Mesendoderm (in vitro differentiated cells): ENCODE measurements at regions not wholly inside any gene's neighbourhood (a gene's known extent, or its start where the extent isn't known, plus 50 kb on each side); places are given as distances from the start of the nearest gene placed in this dataset.
A peak's percentile ranks its signal among the peaks of the same experiment; 100 is the strongest.

Experiments used
- DNase-seq: peaks from one replicate; pipeline ENCODE4 v3.0.0; 2013
- H2AK5ac ChIP-seq: 2 replicates; pipeline ENCODE4 v1.6.1; 2013; ENCODE audit warnings: low read length, inconsistent platforms
- H2BK120ac ChIP-seq: 2 replicates; pipeline ENCODE4 v1.6.1; 2013; ENCODE audit warnings: low read depth, mild to moderate bottlenecking, low read length, moderate library complexity, mixed read lengths
- H2BK15ac ChIP-seq: replicated peaks from 2 replicates; pipeline ENCODE4 v1.6.1; 2013; ENCODE audit warnings: low read depth, mild to moderate bottlenecking, moderate library complexity
- H2BK5ac ChIP-seq: 2 replicates; pipeline ENCODE4 v1.6.1; 2013; ENCODE audit warnings: low read length, inconsistent platforms
- H3K18ac ChIP-seq: 2 replicates; pipeline ENCODE4 v1.6.1; 2013; ENCODE audit warnings: mild to moderate bottlenecking, low read length, mixed read lengths
- H3K23ac ChIP-seq: one replicate; pipeline ENCODE4 v1.6.1; 2013; ENCODE audit warnings: low read length
- H3K27ac ChIP-seq: 2 replicates; pipeline ENCODE4 v1.5.1; 2013; ENCODE audit warnings: low read depth, mild to moderate bottlenecking, inconsistent platforms, low read length, moderate library complexity
- H3K27me3 ChIP-seq: 2 replicates; pipeline ENCODE4 v1.6.1; 2013; ENCODE audit warnings: low read length, control low read depth, mild to moderate bottlenecking, inconsistent platforms; ENCODE audit not compliant: insufficient read depth, poor library complexity
- H3K36me3 ChIP-seq: 2 replicates; pipeline ENCODE4 v1.6.1; 2013; ENCODE audit warnings: low read length, inconsistent platforms; ENCODE audit not compliant: control insufficient read depth, insufficient read depth
- H3K4ac ChIP-seq: one replicate; pipeline ENCODE4 v1.6.1; 2013; ENCODE audit warnings: low read depth, mild to moderate bottlenecking, low read length, moderate library complexity
- H3K4me1 ChIP-seq: 2 replicates; pipeline ENCODE4 v1.6.1; 2013; ENCODE audit warnings: low read depth, low read length, inconsistent platforms; ENCODE audit not compliant: control insufficient read depth
- H3K4me2 ChIP-seq: 2 replicates; pipeline ENCODE4 v1.6.1; 2013; ENCODE audit warnings: low read length
- H3K4me3 ChIP-seq: 2 replicates; pipeline ENCODE4 v1.5.1; 2013; ENCODE audit warnings: mild to moderate bottlenecking, low read length
- H3K56ac ChIP-seq: one replicate; pipeline ENCODE4 v1.6.1; 2013; ENCODE audit warnings: low read length
- H3K79me1 ChIP-seq: 2 replicates; pipeline ENCODE4 v1.6.1; 2013; ENCODE audit warnings: low read length, inconsistent platforms
- H3K79me2 ChIP-seq: 2 replicates; pipeline ENCODE4 v1.6.1; 2013; ENCODE audit warnings: mild to moderate bottlenecking, low read length; ENCODE audit not compliant: control insufficient read depth, insufficient read depth
- H3K9ac ChIP-seq: 2 replicates; pipeline ENCODE4 v1.6.1; 2013; ENCODE audit warnings: low read length, inconsistent platforms
- H4K5ac ChIP-seq: one replicate; pipeline ENCODE4 v1.6.1; 2013; ENCODE audit warnings: low read length
- H4K8ac ChIP-seq: one replicate; pipeline ENCODE4 v1.6.1; 2013; ENCODE audit warnings: low read depth, mild to moderate bottlenecking, control low read depth, low read length, moderate library complexity
- WGBS: extraction: QIAGEN DNeasy Blood & Tissue Kit; methylation state at CpG from one replicate; pipeline ENCODE4 v1.1.7; 2013; ENCODE audit warnings: low lambda C conversion rate, missing lambda C conversion rate; ENCODE audit not compliant: insufficient coverage; ENCODE audit errors: extremely low coverage; 5-methylcytosine and 5-hydroxymethylcytosine counted together

- Histone ChIP-seq H3K27ac (no peak overlapping the region), H3K79me2 (no peaks in the 10 kb centered on the region)
- no CpG with 5 or more reads among the region's 1 CpG for WGBS
Measured at GRCh38 chr3:28134198-28134597, 107.2 kb upstream of the CMC1 start.

GRCh38 chr3:28134792-28135375 lies 106.5 kb upstream of the CMC1 start:
- Histone ChIP-seq H3K27ac (no peak overlapping the region), H3K36me3 (no peaks in the 10 kb centered on the region)

More at GRCh38 chr3:28134198-28134597, 107.2 kb upstream of the CMC1 start:
- Histone ChIP-seq H3K4me2 (no peak overlapping the region), H3K4ac (no peak overlapping the region), H3K79me1 (no peaks in the 10 kb centered on the region), H2BK120ac (no peak overlapping the region), H4K8ac (no peak overlapping the region), H3K36me3 (no peaks in the 10 kb centered on the region), H4K5ac (no peak overlapping the region), H3K4me1 (no peaks in the 10 kb centered on the region), H3K56ac (no peak overlapping the region), H2AK5ac (no peak overlapping the region), H3K4me3 (no peak overlapping the region), H2BK15ac (no peak overlapping the region), H2BK5ac (no peak overlapping the region), H3K23ac (no peak overlapping the region), H3K27me3 (no peaks in the 10 kb centered on the region), H3K18ac (no peak overlapping the region), H3K9ac (no peak overlapping the region)
- no peak for DNase-seq

GRCh38 chr3:28136607-28137216 lies 104.7 kb upstream of the CMC1 start:
- no peaks in the 10 kb centered on the region for H3K79me2 ChIP-seq
- H3K4me2 ChIP-seq: no peak overlapping the region
- H3K79me1 ChIP-seq: no peaks in the 10 kb centered on the region
- no CpG with 5 or more reads among the region's 2 CpGs for WGBS
- no peak overlapping the region for H3K27ac ChIP-seq
- no peaks in the 10 kb centered on the region for H3K27me3 ChIP-seq
- no peak overlapping the region for H2BK5ac ChIP-seq
- H2AK5ac ChIP-seq: no peak overlapping the region
- H3K4me1 ChIP-seq: no peaks in the 10 kb centered on the region
- H2BK120ac ChIP-seq: no peak overlapping the region
- no peak for DNase-seq
- H3K23ac ChIP-seq: no peak overlapping the region
- no peak overlapping the region for H3K18ac ChIP-seq
- no peak overlapping the region for H3K4ac ChIP-seq
- no peak overlapping the region for H3K9ac ChIP-seq
- no peak overlapping the region for H4K8ac ChIP-seq
- H3K36me3 ChIP-seq: no peaks in the 10 kb centered on the region
- no peak overlapping the region for H4K5ac ChIP-seq
- H2BK15ac ChIP-seq: no peak overlapping the region
- no peak overlapping the region for H3K4me3 ChIP-seq
- no peak overlapping the region for H3K56ac ChIP-seq

More at GRCh38 chr3:28134792-28135375, 106.5 kb upstream of the CMC1 start:
- Histone ChIP-seq H3K23ac (no peak overlapping the region), H3K56ac (no peak overlapping the region), H3K4me2 (no peak overlapping the region), H4K8ac (no peak overlapping the region), H3K9ac (no peak overlapping the region), H3K79me1 (no peaks in the 10 kb centered on the region), H3K4ac (no peak overlapping the region), H2BK5ac (no peak overlapping the region), H3K4me1 (no peaks in the 10 kb centered on the region), H4K5ac (no peak overlapping the region), H2BK120ac (no peak overlapping the region), H3K18ac (no peak overlapping the region), H3K79me2 (no peaks in the 10 kb centered on the region), H3K27me3 (no peaks in the 10 kb centered on the region), H3K4me3 (no peak overlapping the region), H2BK15ac (no peak overlapping the region), H2AK5ac (no peak overlapping the region)
- no CpG with 5 or more reads among the region's 3 CpGs for WGBS
- DNase-seq: peak; percentile 6

GRCh38 chr3:28138043-28138610 lies 103.3 kb upstream of the CMC1 start:
- H3K79me1 ChIP-seq: no peaks in the 10 kb centered on the region
- no CpG with 5 or more reads among the region's 6 CpGs for WGBS
- H2AK5ac ChIP-seq: no peak overlapping the region

DNA sequence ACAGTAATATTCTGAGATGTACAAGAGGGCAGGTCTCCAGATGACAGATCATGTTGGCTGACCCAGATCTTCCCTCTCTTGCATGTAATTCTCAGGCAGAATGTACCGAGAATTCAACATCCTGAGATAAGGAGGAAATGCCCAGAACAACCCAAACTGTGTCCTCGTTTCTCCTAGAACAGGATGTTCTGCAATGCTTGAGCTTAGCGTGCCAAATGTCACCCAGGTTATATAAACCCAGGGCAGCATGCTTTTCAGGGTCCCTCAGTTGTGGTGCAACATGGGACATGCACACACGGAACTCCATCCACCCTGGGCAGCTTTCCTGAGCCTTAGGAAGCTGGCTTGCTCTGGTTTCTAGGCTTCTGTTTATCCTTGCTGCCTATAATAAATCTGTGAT lies 102.1 kb upstream of the CMC1 start:
- H4K5ac ChIP-seq: no peak overlapping the region
- DNase-seq: no peak
- no peak overlapping the region for H3K9ac ChIP-seq
- no peak overlapping the region for H2BK120ac ChIP-seq
- no peak overlapping the region for H3K4ac ChIP-seq
- H2BK5ac ChIP-seq: no peak overlapping the region
- H2BK15ac ChIP-seq: no peak overlapping the region
- H3K23ac ChIP-seq: no peak overlapping the region
- no peak overlapping the region for H2AK5ac ChIP-seq
- no peak overlapping the region for H3K18ac ChIP-seq
- no peak overlapping the region for H3K27ac ChIP-seq
- no peaks in the 10 kb centered on the region for H3K36me3 ChIP-seq
- H3K4me3 ChIP-seq: no peak overlapping the region
- WGBS: no CpG with 5 or more reads among the region's 4 CpGs
- no peaks in the 10 kb centered on the region for H3K79me1 ChIP-seq
- H4K8ac ChIP-seq: no peak overlapping the region
- no peak overlapping the region for H3K56ac ChIP-seq
- no peak overlapping the region for H3K4me2 ChIP-seq
- no peaks in the 10 kb centered on the region for H3K27me3 ChIP-seq
- H3K79me2 ChIP-seq: no peaks in the 10 kb centered on the region
- H3K4me1 ChIP-seq: no peaks in the 10 kb centered on the region

More at GRCh38 chr3:28138043-28138610, 103.3 kb upstream of the CMC1 start:
- Histone ChIP-seq H3K18ac (no peak overlapping the region), H3K79me2 (no peaks in the 10 kb centered on the region), H3K4me2 (no peak overlapping the region), H4K8ac (no peak overlapping the region), H2BK5ac (no peak overlapping the region), H4K5ac (no peak overlapping the region), H3K4me1 (no peaks in the 10 kb centered on the region), H3K27me3 (no peaks in the 10 kb centered on the region), H2BK15ac (no peak overlapping the region), H3K56ac (no peak overlapping the region), H3K27ac (no peak overlapping the region), H3K9ac (no peak overlapping the region), H3K23ac (no peak overlapping the region), H3K36me3 (no peaks in the 10 kb centered on the region), H3K4ac (no peak overlapping the region), H2BK120ac (no peak overlapping the region), H3K4me3 (no peak overlapping the region)
- DNase-seq: no peak
